22Rv1 (cell line): ENCODE measurements at regions not wholly inside any gene's neighbourhood (a gene's known extent, or its start where the extent isn't known, plus 50 kb on each side); places are given as distances from the start of the nearest gene placed in this dataset.

Source experiments
- CTCF ChIP-seq: fragments of 450-650 bp; IDR thresholded peaks from 2 replicates; pipeline ENCODE4 v1.5.1; 2017; ENCODE audit warnings: mild to moderate bottlenecking
- ZFX ChIP-seq: fragments of 450-650 bp; IDR thresholded peaks from 2 replicates; pipeline ENCODE4 v1.6.1; 2017; ENCODE audit warnings: antibody characterized with exemption, borderline replicate concordance

- TF ChIP-seq CTCF (no peak), ZFX (no peak)
These were observed 624.9 kb upstream of the FOXG1 start for GRCh38 chr14:28141662-28142061.
